ENCODE measurements at regions not wholly inside any gene's neighbourhood (a gene's known extent, or its start where the extent isn't known, plus 50 kb on each side); places are given as distances from the start of the nearest gene placed in this dataset.

- TF ChIP-seq CTCF (IDR thresholded peaks at IDR 0.05; ENCODE audit: low read depth, low read length): no peak
- no peak for TF ChIP-seq EZH2phosphoT487 (IDR thresholded peaks at IDR 0.05; ENCODE audit: low read depth)
These were observed 721.0 kb upstream of the PKDCC start for GRCh38 chr2:41326851-41327250.
